K562 (cell line): ENCODE measurements at regions not wholly inside any gene's neighbourhood (a gene's known extent, or its start where the extent isn't known, plus 50 kb on each side); places are given as distances from the start of the nearest gene placed in this dataset.

Experiments
- ATAC-seq: fragments of 200-7000 bp; cut with Tn5 transposase; 3 replicates; pipeline ENCODE4 v1.9.1; 2020; ENCODE audit warnings: moderate library complexity
- BruUV-seq: library from RNA; stranded (reverse); fragments of 400-500 nt; replicated peaks from 2 replicates; lab custom pipeline; 2021; lab: Mats Ljungman, UMichigan
- CTCF ChIA-PET: fragments of 300-600 bp; formaldehyde crosslinking; extraction: SDS; loops from one replicate; lab custom pipeline; 2021; ENCODE audit warnings: low intra/inter-chr PET ratio; lab: Yijun Ruan, JAX
- POLR2A ChIA-PET: fragments of 300-600, 350-650 bp; sonication (Branson Sonifier 250); formaldehyde crosslinking; extraction: SDS; loops from one replicate; lab custom pipeline; 2021; ENCODE audit warnings: antibody characterized with exemption, inconsistent platforms; lab: Yijun Ruan, JAX
- DNase-seq, 4 experiments: peaks; one replicate each; pipeline versions ENCODE4 v3.0.0 to v3.0.0-alpha.2; 2011 to 2018; ENCODE audit warnings: low spot score in 3 of 4, mixed read lengths in 3 of 4; ENCODE audit errors: extremely low read depth in 1 of 4
- FAIRE-seq: peaks from 2 replicates; lab custom pipeline; 2011; peaks lifted over from hg19 to GRCh38; lab: Jason Lieb, UNC
- H2AFZ ChIP-seq: 2 replicates; pipeline ENCODE4 v1.6.0; 2011; ENCODE audit warnings: low read depth, low read length, control low read depth, inconsistent platforms
- H3K27ac ChIP-seq: fragments of 200-600 bp; 3 replicates; pipeline ENCODE4 v1.8.0; 2011; ENCODE audit warnings: low read depth, mild to moderate bottlenecking, control low read depth, inconsistent platforms, low read length, moderate library complexity, mixed read lengths; ENCODE audit errors: extremely low read depth
- H3K27me3 ChIP-seq, 2 experiments: fragments of 300-600 bp in 1 of 2; 2 replicates in 1 of 2; 3 replicates in 1 of 2; pipeline versions ENCODE4 v1.6.0 to v1.8.0; 2011; ENCODE audit warnings: inconsistent platforms in 2 of 2, low read length in 2 of 2, mild to moderate bottlenecking in 1 of 2, mixed read lengths in 1 of 2, moderate library complexity in 1 of 2; ENCODE audit not compliant: control insufficient read depth in 2 of 2, insufficient read depth in 2 of 2
- H3K36me3 ChIP-seq: fragments of 300-600 bp; 3 replicates; pipeline ENCODE4 v1.8.0; 2011; ENCODE audit warnings: mild to moderate bottlenecking, low read length, inconsistent platforms; ENCODE audit not compliant: control insufficient read depth, insufficient read depth
- H3K4me1 ChIP-seq, 2 experiments: fragments of 200-600 bp in 1 of 2; replicated peaks in 1 of 2; 2 replicates in 1 of 2; 3 replicates in 1 of 2; pipeline versions ENCODE4 v1.5.1 to v1.8.0; 2011; ENCODE audit warnings: inconsistent platforms in 2 of 2, low read length in 2 of 2, mild to moderate bottlenecking in 1 of 2, mixed read lengths in 1 of 2, moderate library complexity in 1 of 2; ENCODE audit not compliant: control insufficient read depth in 2 of 2, insufficient read depth in 2 of 2
- H3K4me2 ChIP-seq: 2 replicates; pipeline ENCODE4 v1.6.1; 2011; ENCODE audit warnings: low read length, control low read depth, inconsistent platforms, mixed read lengths; ENCODE audit not compliant: insufficient read depth
- H3K4me3 ChIP-seq: fragments of 200-600 bp; sonication (generic), shearing (Covaris generic); 2 replicates; pipeline ENCODE4 v1.5.1; 2016; ENCODE audit warnings: control low read depth, inconsistent platforms
- H3K79me2 ChIP-seq: fragments of 200-600 bp; 3 replicates; pipeline ENCODE4 v1.8.0; 2011; ENCODE audit warnings: low read length, inconsistent platforms; ENCODE audit not compliant: control insufficient read depth, insufficient read depth
- H3K9ac ChIP-seq, 2 experiments: 2 replicates each; pipeline versions ENCODE4 v1.6.0 to v1.6.1; 2011; ENCODE audit warnings: low read depth in 2 of 2, low read length in 2 of 2, control low read depth in 1 of 2, inconsistent platforms in 1 of 2, mild to moderate bottlenecking in 1 of 2, mixed read lengths in 1 of 2; ENCODE audit not compliant: insufficient read depth in 1 of 2
- H3K9me1 ChIP-seq: one replicate; pipeline ENCODE4 v1.6.0; 2011; ENCODE audit warnings: inconsistent platforms, mild to moderate bottlenecking, low read length, moderate library complexity; ENCODE audit not compliant: control insufficient read depth, insufficient read depth
- H3K9me3 ChIP-seq: replicated peaks from 2 replicates; pipeline ENCODE4 v1.5.1; 2011; ENCODE audit warnings: low read depth, low read length, inconsistent platforms; ENCODE audit not compliant: control insufficient read depth, insufficient read depth
- H4K20me1 ChIP-seq: replicated peaks from 2 replicates; pipeline ENCODE4 v1.6.1; 2011; ENCODE audit warnings: low read length, inconsistent platforms, mixed read lengths; ENCODE audit not compliant: control insufficient read depth, insufficient read depth
- BCOR ChIP-seq: fragments of 450-650 bp; IDR thresholded peaks from 2 replicates; pipeline ENCODE4 v1.6.1; 2016
- BRD4 ChIP-seq: fragments of 200-600 bp; sonication (generic); IDR thresholded peaks from 2 replicates; pipeline ENCODE4 v1.6.1; 2017; ENCODE audit warnings: inconsistent platforms
- DACH1 ChIP-seq: fragments of 450-650 bp; IDR thresholded peaks from 2 replicates; pipeline ENCODE4 v1.6.1; 2018; ENCODE audit not compliant: partially characterized antibody
- E4F1 ChIP-seq: fragments of 250-450 bp; sonication (Bioruptor Pico); IDR thresholded peaks from 2 replicates; pipeline ENCODE4 v1.5.0; 2021; ENCODE audit warnings: mild to moderate bottlenecking, borderline replicate concordance
- HSF4 ChIP-seq: fragments of 250-450 bp; sonication (Bioruptor Pico); IDR thresholded peaks from 2 replicates; pipeline ENCODE4 v2.1.2; 2022; ENCODE audit warnings: mild to moderate bottlenecking, moderate library complexity, borderline replicate concordance
- JUND ChIP-seq, 2 experiments: IDR thresholded peaks; 2 replicates in 1 of 2; 3 replicates in 1 of 2; pipeline ENCODE4 v1.6.1; 2011; ENCODE audit warnings: borderline replicate concordance in 2 of 2, low read depth in 2 of 2, low read length in 2 of 2, improper control_type of control experiment in 1 of 2, missing biosample characterization in 1 of 2, missing genetic modification characterization in 1 of 2, missing genetic modification reagents in 1 of 2
- MEF2A ChIP-seq: IDR thresholded peaks from 2 replicates; pipeline ENCODE4 v1.6.1; 2011; ENCODE audit warnings: low read depth, mild to moderate bottlenecking, low read length, moderate library complexity; ENCODE audit not compliant: control insufficient read depth
- RBM14 ChIP-seq: fragments of 200-400 bp; formaldehyde crosslinking; IDR thresholded peaks from 2 replicates; pipeline ENCODE4 v1.6.1; 2018; ENCODE audit warnings: low read depth, mild to moderate bottlenecking, low read length, moderate library complexity, borderline replicate concordance; ENCODE audit not compliant: insufficient read depth
- RNF2 ChIP-seq: sonication (generic); IDR thresholded peaks from 2 replicates; pipeline ENCODE4 v1.6.1; 2016
- TCF7L2 ChIP-seq: fragments of 150-350 bp; IDR thresholded peaks from 2 replicates; pipeline ENCODE4 v1.6.1; 2016; ENCODE audit warnings: low read depth, mild to moderate bottlenecking, low read length, moderate library complexity
- TFE3 ChIP-seq: fragments of 450-650 bp; formaldehyde crosslinking; IDR thresholded peaks from 2 replicates; pipeline ENCODE4 v1.4.0; 2020; ENCODE audit warnings: mild to moderate bottlenecking, mixed read lengths
- WGBS: fragments of 100-300 bp; shearing (Covaris generic); methylation state at CpG from one replicate; pipeline ENCODE4 v1.1.6; 2016; ENCODE audit warnings: low coverage, mixed read lengths; ENCODE audit not compliant: insufficient coverage; ENCODE audit errors: missing lambda C conversion rate; 5-methylcytosine and 5-hydroxymethylcytosine counted together
- in situ Hi-C: fragments of 300-500 bp; cut with MboI; formaldehyde crosslinking; loops from 4 replicates; pipeline ENCODE4 v1.15.0; 2018; ENCODE audit warnings: inconsistent platforms, mixed read lengths
- intact Hi-C: fragments of 100-400 bp; cut with micrococcal nuclease; formaldehyde crosslinking; loops from 2 replicates; pipeline ENCODE4 v1.14.2; 2022

GRCh38 chr13:85709072-85709471 is 90.1 kb downstream of the SLITRK6 start:
- no peak overlapping the region for H3K4me3 ChIP-seq
- H3K9me3 ChIP-seq: no peaks in the 10 kb centered on the region
- H3K4me2 ChIP-seq: no peak overlapping the region
- WGBS: 0% methylated on average over 2 of the region's 2 CpGs
- no peaks in the 10 kb centered on the region for H3K36me3 ChIP-seq
- FAIRE-seq: no peak
- no peak overlapping the region for H2AFZ ChIP-seq
- intact Hi-C loops: no loop called here
- no peaks in the 10 kb centered on the region for H3K9me1 ChIP-seq
- H3K9ac ChIP-seq: no peak overlapping the region
- H3K4me1 ChIP-seq: no peaks in the 10 kb centered on the region
- ChIA-PET POLR2A (no interaction called here), CTCF (no interaction called here)
- H3K27ac ChIP-seq: no peak overlapping the region
- no peak for DNase-seq
- no TSS peak for BruUV-seq
- in situ Hi-C loops: no loop called here
- no peak for ATAC-seq
- H3K79me2 ChIP-seq: no peaks in the 10 kb centered on the region
- no peaks in the 10 kb centered on the region for H4K20me1 ChIP-seq
- H3K27me3 ChIP-seq: no peaks in the 10 kb centered on the region
- TF ChIP-seq BCOR (no peak), RBM14 (no peak), DACH1 (no peak), TFE3 (CRISPR knock-in tag) (no peak), TCF7L2 (no peak), HSF4 (no peak), JUND (IDR thresholded peaks at IDR 0.05; ENCODE audit: borderline replicate concordance, low read depth, low read length) (no peak), JUND (tag; IDR thresholded peaks at IDR 0.05; ENCODE audit: borderline replicate concordance, low read depth, low read length) (no peak), BRD4 (no peak), E4F1 (no peak), RNF2 (no peak), MEF2A (no peak)
